Pons (tissue), 1 donor: ENCODE measurements at regions not wholly inside any gene's neighbourhood (a gene's known extent, or its start where the extent isn't known, plus 50 kb on each side); places are given as distances from the start of the nearest gene placed in this dataset.
A peak's percentile ranks its signal among the peaks of the same experiment; 100 is the strongest.
"Not testable (repeated sequence)": the region's sequence is repeated elsewhere in the genome, so short reads cannot be mapped to it uniquely, and the experiment has no call there.

ENCODE experiments used
- DNase-seq: peaks from one replicate; pipeline ENCODE4 v3.0.0-alpha.2; 2016; ENCODE audit warnings: low spot score

- no peak for DNase-seq
These were observed 256.0 kb downstream of the VAPA start for GRCh38 chr18:10169814-10170213.

- no peak for DNase-seq
These were observed 256.6 kb downstream of the VAPA start for GRCh38 chr18:10170375-10170774.

- DNase-seq: not testable (repeated sequence)
These were observed 261.5 kb downstream of the VAPA start for GRCh38 chr18:10175333-10175732.

- not testable (repeated sequence) for DNase-seq
These were observed 265.5 kb downstream of the VAPA start for GRCh38 chr18:10179326-10179725.

GRCh38 chr18:10182009-10182624 is 268.3 kb downstream of the VAPA start:
- no peak for DNase-seq

- no peak for DNase-seq
These were observed 269.7 kb upstream of the APCDD1 start for GRCh38 chr18:10184776-10185175.

GRCh38 chr18:10188971-10189810 is 265.2 kb upstream of the APCDD1 start:
- DNase-seq: no peak

- no peak for DNase-seq
These were observed 263.9 kb upstream of the APCDD1 start for GRCh38 chr18:10190564-10190963.

- DNase-seq: no peak
These were observed 261.0 kb upstream of the APCDD1 start for GRCh38 chr18:10193444-10193843.

- DNase-seq: no peak
These were observed 259.8 kb upstream of the APCDD1 start for GRCh38 chr18:10194592-10194991.

- no peak for DNase-seq
These were observed 258.9 kb upstream of the APCDD1 start for GRCh38 chr18:10195529-10195928.

GRCh38 chr18:10197097-10197496 is 257.3 kb upstream of the APCDD1 start:
- DNase-seq: no peak

GRCh38 chr18:10201226-10201625 is 253.2 kb upstream of the APCDD1 start:
- no peak for DNase-seq

- DNase-seq: peak; percentile 49
These were observed 252.8 kb upstream of the APCDD1 start for GRCh38 chr18:10201659-10202058.

- DNase-seq: no peak
These were observed 251.6 kb upstream of the APCDD1 start for GRCh38 chr18:10202845-10203321.

GRCh38 chr18:10205151-10205550 is 249.3 kb upstream of the APCDD1 start:
- DNase-seq: no peak

- no peak for DNase-seq
These were observed 246.6 kb upstream of the APCDD1 start for GRCh38 chr18:10207682-10208345.

GRCh38 chr18:10209302-10209701 is 245.1 kb upstream of the APCDD1 start:
- DNase-seq: no peak

- DNase-seq: no peak
These were observed 244.3 kb upstream of the APCDD1 start for GRCh38 chr18:10210057-10210633.

GRCh38 chr18:10213526-10213925 is 240.9 kb upstream of the APCDD1 start:
- DNase-seq: peak; percentile 81

- DNase-seq: peak; percentile 24
These were observed 239.0 kb upstream of the APCDD1 start for GRCh38 chr18:10215446-10215845.

GRCh38 chr18:10216791-10217190 is 237.6 kb upstream of the APCDD1 start:
- DNase-seq: no peak
